B cell (primary cell): ENCODE measurements at regions not wholly inside any gene's neighbourhood (a gene's known extent, or its start where the extent isn't known, plus 50 kb on each side); places are given as distances from the start of the nearest gene placed in this dataset.

Experiments used
- CTCF ChIP-seq: fragments of 200-600 bp; IDR thresholded peaks from one replicate; pipeline ENCODE4 v1.8.0; 2022; ENCODE audit warnings: antibody characterized with exemption, mild to moderate bottlenecking
- EZH2 ChIP-seq: IDR thresholded peaks from 2 replicates; pipeline ENCODE4 v1.6.1; 2012; ENCODE audit warnings: borderline replicate concordance, low read depth, mild to moderate bottlenecking, moderate library complexity, low read length; ENCODE audit not compliant: insufficient read depth, poor library complexity, severe bottlenecking

GRCh38 chr9:113754739-113755138 is 121.4 kb upstream of the ZNF618 start:
- no peak for TF ChIP-seq CTCF
- no peak for TF ChIP-seq EZH2
